ENCODE measurements at regions not wholly inside any gene's neighbourhood (a gene's known extent, or its start where the extent isn't known, plus 50 kb on each side); places are given as distances from the start of the nearest gene placed in this dataset.
"Not testable (repeated sequence)": the region's sequence is repeated elsewhere in the genome, so short reads cannot be mapped to it uniquely, and the experiment has no call there.

DNA sequence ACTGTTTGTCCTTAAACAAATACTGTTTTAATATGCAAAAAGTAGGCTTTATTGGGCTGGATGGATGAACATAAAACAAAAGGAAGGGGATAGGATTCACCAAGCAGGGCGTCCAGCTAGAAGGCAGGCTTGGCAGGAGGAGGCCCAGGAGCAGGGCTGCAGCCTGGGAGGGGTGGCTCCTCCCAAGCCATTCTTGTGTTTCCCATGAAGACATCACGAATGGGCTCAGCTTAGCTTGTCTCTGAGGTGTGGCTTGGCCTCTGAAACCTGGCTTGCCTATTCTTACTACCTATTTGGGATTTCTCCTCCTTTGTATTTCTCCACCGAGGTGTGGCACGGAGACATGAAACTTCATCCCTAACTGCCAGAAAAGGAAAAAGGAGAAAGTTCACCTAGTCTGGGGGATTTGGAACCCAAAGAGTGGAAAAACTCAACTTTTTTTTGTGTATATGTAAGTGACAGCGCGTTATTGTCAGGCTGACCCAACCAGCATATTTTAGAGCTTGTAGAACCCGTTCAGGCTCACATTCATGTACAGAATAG, 481.9 kb upstream of the SPRED2 start:
- DNase-seq (ENCODE audit: low read depth), result no peak

- DNase-seq (ENCODE audit: low read depth), result no peak
These were observed 481.4 kb upstream of the SPRED2 start for GRCh38 chr2:65913813-65914212.

GRCh38 chr2:65901756-65902155, 469.4 kb upstream of the SPRED2 start:
- no peak for DNase-seq (ENCODE audit: low read depth)

DNA sequence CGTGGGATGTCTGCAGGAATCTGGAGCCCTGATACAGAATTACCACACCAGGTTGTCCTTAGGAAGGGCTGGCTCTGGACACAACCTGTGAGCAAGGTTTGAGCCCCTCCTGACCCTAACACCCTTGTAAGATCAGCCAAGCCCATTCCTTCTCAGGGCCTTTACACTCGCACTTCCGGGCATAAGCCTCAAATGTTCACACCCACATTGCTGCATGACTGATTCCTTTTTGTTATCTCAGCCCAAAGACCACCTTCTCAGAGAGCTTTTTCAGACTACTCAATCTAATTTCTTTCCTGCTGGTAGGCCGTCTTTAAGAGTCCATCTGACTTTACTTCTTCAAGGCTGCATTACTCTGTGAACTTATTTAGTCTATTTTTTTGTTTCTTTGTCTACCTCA, 464.0 kb upstream of the SPRED2 start:
- no peak for DNase-seq (ENCODE audit: low read depth)

GRCh38 chr2:65890131-65890530, 457.7 kb upstream of the SPRED2 start:
- DNase-seq (ENCODE audit: low read depth), result not testable (repeated sequence)

- DNase-seq (ENCODE audit: low read depth), result no peak
These were observed 452.9 kb upstream of the SPRED2 start for GRCh38 chr2:65885266-65885665.

DNA sequence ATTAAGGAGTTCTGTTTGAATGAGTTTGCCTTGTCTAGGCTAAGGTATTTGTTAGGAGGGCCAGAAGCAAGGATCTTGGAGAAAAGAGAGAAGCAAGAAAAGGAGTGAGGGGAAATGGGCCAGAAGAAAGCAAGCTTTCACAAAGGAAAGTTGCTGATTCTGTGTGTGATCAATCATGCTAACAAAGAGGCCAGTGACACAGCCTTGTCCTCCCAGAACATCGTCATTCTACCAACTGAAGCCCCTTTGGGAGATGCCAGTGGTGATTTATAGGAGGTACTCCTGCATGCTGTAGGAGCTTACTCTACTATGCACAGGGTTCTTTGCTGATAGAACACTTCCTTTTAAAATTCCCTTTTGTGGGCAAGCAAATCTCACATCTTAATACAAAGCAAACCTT, 449.2 kb upstream of the SPRED2 start:
- DNase-seq (ENCODE audit: low read depth), result no peak

DNA sequence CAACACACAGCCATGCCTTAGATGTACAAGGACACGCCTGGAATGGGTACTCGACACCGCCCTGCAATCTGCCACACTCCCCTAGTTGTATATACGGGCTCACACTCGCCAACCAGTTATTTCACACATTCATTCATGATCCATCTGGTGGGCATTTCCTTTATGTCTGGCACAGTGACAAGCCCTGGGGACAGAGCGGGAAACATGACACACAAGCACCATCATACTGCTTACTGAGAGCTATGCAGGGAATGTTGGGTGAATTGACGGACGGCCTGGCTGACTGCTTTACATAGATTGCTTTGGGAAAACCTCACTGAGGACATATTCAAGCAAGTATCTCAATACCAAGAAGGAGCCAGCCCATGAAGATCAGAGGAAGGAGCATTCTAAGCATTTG, 448.0 kb upstream of the SPRED2 start:
- DNase-seq (ENCODE audit: low read depth), result no peak

DNA sequence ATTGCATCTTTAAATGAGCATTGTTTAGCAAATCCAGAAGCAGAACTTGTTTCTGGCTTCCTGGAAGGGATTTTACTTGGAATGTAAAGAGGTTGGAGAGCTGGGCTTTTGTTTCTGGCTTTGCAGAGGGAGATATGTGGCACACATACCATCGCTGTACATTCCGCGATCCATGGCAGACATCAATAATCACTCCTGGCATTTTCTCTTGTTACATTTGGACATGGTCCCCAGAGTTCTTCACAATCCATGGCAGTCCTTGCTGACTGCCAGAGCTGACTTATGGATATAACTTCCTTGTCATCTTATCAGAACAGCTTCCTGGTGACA, 445.6 kb upstream of the SPRED2 start:
- no peak for DNase-seq (ENCODE audit: low read depth)

DNA sequence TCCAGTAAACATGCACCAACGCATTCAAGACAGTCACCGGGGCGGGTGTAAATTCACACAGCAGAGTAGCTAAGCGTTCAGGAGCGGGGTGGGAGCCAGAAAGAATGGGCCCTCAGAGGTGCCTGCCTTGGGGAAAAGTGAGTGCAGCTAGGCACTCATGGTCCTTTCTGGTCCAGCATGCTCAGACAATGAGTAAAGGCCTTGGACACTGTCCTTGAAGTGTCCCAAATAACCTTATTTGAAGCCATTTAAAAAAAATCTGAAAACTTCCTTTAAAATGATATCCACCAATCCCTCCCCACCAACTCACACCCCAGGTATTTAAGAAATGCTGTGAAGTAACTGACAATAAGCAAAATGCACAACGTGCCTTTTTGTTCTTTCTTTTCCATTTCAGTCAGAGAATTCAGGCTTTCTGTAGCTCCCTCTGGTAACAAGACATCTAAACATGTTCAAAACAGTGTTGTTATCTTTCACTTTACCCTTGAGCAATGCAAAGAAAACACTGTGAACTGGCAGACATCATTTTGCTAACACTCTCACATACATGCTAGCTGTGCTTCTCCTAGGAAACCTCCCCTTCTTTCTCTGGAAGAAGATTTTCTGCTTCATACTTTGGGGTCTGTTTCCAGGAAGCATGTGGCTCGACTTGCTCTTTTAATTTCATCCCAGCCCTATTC, 445.1 kb upstream of the SPRED2 start:
- peak; percentile 13 for DNase-seq (ENCODE audit: low read depth)

- no peak for DNase-seq (ENCODE audit: low read depth)
These were observed 443.7 kb upstream of the SPRED2 start for GRCh38 chr2:65876114-65876513.

- DNase-seq (ENCODE audit: low read depth), result no peak
These were observed 438.4 kb upstream of the SPRED2 start for GRCh38 chr2:65870826-65871225.

GRCh38 chr2:65869296-65869695, 436.9 kb upstream of the SPRED2 start:
- DNase-seq (ENCODE audit: low read depth), result no peak

GRCh38 chr2:65868177-65868576, 435.8 kb upstream of the SPRED2 start:
- no peak for DNase-seq (ENCODE audit: low read depth)

- no peak for DNase-seq (ENCODE audit: low read depth)
These were observed 435.0 kb upstream of the SPRED2 start for GRCh38 chr2:65867446-65867845.

GRCh38 chr2:65866148-65866547, 433.7 kb upstream of the SPRED2 start:
- DNase-seq (ENCODE audit: low read depth), result no peak

DNA sequence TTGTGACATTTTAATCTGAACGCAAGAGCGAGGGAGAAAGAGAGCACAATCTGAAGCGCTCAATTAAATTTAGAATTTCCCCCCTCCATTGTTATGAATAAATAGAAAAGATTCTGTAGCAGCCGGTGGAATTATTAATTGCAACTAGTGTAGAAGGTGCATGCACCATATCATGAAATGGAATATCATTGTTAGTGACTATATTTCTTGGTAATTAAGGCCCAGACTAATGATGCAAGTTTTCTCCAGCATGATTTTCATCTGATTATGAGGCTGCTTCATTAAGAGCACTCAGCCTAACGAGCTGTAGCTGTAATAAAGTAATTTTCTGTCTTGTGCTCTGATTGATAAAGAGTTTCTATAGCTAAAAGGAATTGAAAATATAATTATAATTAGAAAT, 432.2 kb upstream of the SPRED2 start:
- DNase-seq (ENCODE audit: low read depth), result no peak

GRCh38 chr2:65863713-65864112, 431.3 kb upstream of the SPRED2 start:
- DNase-seq (ENCODE audit: low read depth), result no peak

GRCh38 chr2:65856928-65857327, 424.5 kb upstream of the SPRED2 start:
- DNase-seq (ENCODE audit: low read depth), result no peak

DNA sequence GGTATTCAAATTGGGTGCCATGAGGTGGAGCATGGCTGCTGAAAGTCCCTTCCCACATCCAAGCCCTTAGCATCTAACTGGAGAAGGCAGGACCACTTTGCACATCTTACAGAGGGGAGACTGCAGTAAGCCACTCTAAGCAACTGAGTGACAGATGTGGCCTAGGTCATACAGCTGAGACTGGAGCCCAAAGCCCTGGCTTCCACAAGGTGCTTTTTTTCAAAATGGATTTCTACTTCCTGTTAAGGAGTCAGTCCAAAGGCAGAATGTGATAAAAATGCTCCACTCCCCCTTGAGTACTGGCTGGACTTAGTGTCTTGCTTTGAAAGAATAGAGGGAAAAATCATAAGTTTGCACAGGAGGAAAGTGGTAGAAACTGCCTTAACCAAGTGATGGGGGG, 424.0 kb upstream of the SPRED2 start:
- no peak for DNase-seq (ENCODE audit: low read depth)

DNA sequence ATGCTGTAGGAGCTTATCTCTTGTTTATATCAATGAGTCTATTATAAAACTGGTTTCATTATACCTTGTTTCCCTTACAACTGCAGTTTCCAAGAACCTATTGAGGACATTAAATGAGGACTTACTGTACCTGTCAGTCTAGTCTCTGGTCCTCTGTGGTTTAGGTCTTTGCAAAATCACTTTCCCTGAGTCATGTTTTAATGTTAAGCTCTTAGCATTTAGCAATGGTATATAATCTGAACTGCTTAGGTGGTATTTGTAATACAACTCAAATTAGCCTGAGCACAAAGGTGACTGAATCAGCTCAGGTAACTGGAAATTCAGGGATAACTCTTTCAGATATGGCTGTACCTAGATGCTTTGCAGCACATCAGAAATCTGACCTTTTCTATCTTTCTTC, 418.3 kb upstream of the SPRED2 start:
- DNase-seq (ENCODE audit: low read depth), result no peak

DNA sequence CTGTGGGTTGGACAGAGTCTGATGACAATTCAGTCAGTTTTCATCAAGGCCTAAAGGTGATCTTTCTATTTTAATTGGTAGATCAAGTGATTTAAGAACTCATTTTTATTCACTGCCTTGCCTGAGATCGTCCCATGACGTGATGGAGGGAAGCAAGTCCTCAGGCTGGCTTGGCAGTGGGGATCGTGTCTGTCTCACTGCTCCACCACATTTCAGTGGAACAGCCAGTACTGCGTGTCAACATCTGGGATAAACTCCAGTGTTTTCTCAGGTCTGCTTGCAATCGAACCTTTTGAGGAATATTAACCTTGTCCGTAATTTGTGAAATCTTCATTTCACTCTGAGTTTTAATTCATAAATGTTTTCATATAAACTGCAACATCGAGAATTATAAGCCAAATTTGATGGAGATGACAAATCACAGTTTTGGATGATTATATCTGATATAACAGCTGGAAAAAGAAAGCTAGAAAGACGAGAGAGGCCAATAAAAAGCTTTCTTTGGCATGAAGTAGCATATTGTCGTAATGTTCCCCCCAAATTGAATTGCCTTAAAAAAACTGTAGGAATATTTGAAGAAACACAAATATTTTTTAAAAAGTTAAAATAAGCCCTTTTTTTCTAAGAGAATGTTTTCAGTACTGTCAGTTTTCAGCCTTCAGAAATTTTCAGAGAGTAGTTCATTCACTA, 414.7 kb upstream of the SPRED2 start:
- no peak for DNase-seq (ENCODE audit: low read depth)

- no peak for DNase-seq (ENCODE audit: low read depth)
These were observed 413.2 kb upstream of the SPRED2 start for GRCh38 chr2:65845442-65846182.

Measured in GM04504 (cell line).